Lower lobe of right lung (tissue), 2 donors: ENCODE measurements at regions not wholly inside any gene's neighbourhood (a gene's known extent, or its start where the extent isn't known, plus 50 kb on each side); places are given as distances from the start of the nearest gene placed in this dataset.

ENCODE experiments used
- ATAC-seq, 2 donors: fragments of 200-7000 bp; cut with Tn5 transposase; one replicate each; pipeline ENCODE4 v1.9.1; 2020 to 2022; ENCODE audit warnings: mild to moderate bottlenecking in 2 of 2, moderate library complexity in 2 of 2
- DNase-seq: peaks from one replicate; pipeline ENCODE4 v3.0.0-alpha.2; 2020
- H3K27ac ChIP-seq: fragments of 200-600 bp; one replicate; pipeline ENCODE4 v1.8.0; 2022
- H3K27me3 ChIP-seq: fragments of 200-600 bp; one replicate; pipeline ENCODE4 v1.8.0; 2022; ENCODE audit warnings: low read depth
- H3K36me3 ChIP-seq: fragments of 200-600 bp; one replicate; pipeline ENCODE4 v1.8.0; 2022; ENCODE audit warnings: mild to moderate bottlenecking
- H3K4me1 ChIP-seq: fragments of 200-600 bp; one replicate; pipeline ENCODE4 v1.8.0; 2022
- H3K4me3 ChIP-seq: fragments of 200-600 bp; one replicate; pipeline ENCODE4 v1.8.0; 2022; ENCODE audit warnings: mild to moderate bottlenecking
- H3K9me3 ChIP-seq: fragments of 200-600 bp; one replicate; pipeline ENCODE4 v1.8.0; 2022
- intact Hi-C: fragments of 100-400 bp; cut with DNase I; formaldehyde crosslinking; loops from one replicate; pipeline ENCODE4 v1.11.0; 2022
- TF ChIP-seq, protein P1 (sequence below): fragments of 200-600 bp; IDR thresholded peaks from one replicate; pipeline ENCODE4 v1.8.0; 2022; ENCODE audit warnings: antibody characterized with exemption, mild to moderate bottlenecking
- donor health status: DM: no; HTN: yes; CAD: no; lungs with severe emphysema.

DNA sequence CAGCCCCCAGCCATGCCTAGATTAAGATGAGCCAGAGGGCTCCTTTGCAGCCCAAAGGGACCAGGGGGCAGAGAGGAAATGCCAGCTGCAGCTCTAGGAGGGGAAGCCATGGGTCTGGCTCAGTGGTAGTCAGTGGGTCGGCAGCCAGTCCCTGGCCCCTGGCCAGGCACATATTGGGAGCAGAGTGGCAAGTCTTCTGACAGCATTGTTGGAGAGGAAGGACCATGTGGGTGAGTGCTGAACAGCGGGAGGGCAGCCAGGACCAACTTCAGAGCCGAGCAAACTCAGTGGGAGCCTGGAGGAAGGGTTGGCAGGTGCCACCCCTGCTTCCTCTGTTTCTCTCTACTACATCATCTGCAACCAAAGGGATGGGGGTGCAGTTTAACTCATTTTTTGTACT, 140.5 kb upstream of the PELI1 start:
- TF ChIP-seq, protein P1, sequence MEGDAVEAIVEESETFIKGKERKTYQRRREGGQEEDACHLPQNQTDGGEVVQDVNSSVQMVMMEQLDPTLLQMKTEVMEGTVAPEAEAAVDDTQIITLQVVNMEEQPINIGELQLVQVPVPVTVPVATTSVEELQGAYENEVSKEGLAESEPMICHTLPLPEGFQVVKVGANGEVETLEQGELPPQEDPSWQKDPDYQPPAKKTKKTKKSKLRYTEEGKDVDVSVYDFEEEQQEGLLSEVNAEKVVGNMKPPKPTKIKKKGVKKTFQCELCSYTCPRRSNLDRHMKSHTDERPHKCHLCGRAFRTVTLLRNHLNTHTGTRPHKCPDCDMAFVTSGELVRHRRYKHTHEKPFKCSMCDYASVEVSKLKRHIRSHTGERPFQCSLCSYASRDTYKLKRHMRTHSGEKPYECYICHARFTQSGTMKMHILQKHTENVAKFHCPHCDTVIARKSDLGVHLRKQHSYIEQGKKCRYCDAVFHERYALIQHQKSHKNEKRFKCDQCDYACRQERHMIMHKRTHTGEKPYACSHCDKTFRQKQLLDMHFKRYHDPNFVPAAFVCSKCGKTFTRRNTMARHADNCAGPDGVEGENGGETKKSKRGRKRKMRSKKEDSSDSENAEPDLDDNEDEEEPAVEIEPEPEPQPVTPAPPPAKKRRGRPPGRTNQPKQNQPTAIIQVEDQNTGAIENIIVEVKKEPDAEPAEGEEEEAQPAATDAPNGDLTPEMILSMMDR: no peak
- DNase-seq: no peak
- H3K27me3 ChIP-seq: no peaks in the 10 kb centered on the region
- H3K4me1 ChIP-seq: peaks cover 19% of the 10 kb centered on the region
- H3K27ac ChIP-seq: no peak overlapping the region
- no peaks in the 10 kb centered on the region for H3K9me3 ChIP-seq
- no peak for ATAC-seq
- no peaks in the 10 kb centered on the region for H3K36me3 ChIP-seq
- H3K4me3 ChIP-seq: no peak overlapping the region
- intact Hi-C loops: no loop called here

GRCh38 chr2:64287202-64287740, 143.1 kb upstream of the PELI1 start:
- Histone ChIP-seq H3K4me1 (peaks cover 19% of the 10 kb centered on the region), H3K4me3 (no peak overlapping the region), H3K9me3 (no peaks in the 10 kb centered on the region), H3K27ac (no peak overlapping the region), H3K36me3 (no peaks in the 10 kb centered on the region), H3K27me3 (no peaks in the 10 kb centered on the region)
- DNase-seq (no peak), ATAC-seq (no peak)
- intact Hi-C loops: no loop called here
- TF ChIP-seq, protein P1: no peak

GRCh38 chr2:64288321-64289193, 144.3 kb upstream of the PELI1 start:
- Histone ChIP-seq H3K9me3 (no peaks in the 10 kb centered on the region), H3K4me1 (peaks cover 12% of the 10 kb centered on the region), H3K27ac (peak overlapping the region; percentile 25), H3K36me3 (no peaks in the 10 kb centered on the region), H3K4me3 (no peak overlapping the region), H3K27me3 (no peaks in the 10 kb centered on the region)
- DNase-seq: no peak
- intact Hi-C loops: no loop called here
- TF ChIP-seq, protein P1: no peak
- ATAC-seq: no peak

GRCh38 chr2:64289251-64289650, 145.0 kb upstream of the PELI1 start:
- H3K9me3 ChIP-seq: no peaks in the 10 kb centered on the region
- H3K27ac ChIP-seq: no peak overlapping the region
- intact Hi-C loops: no loop called here
- H3K36me3 ChIP-seq: no peaks in the 10 kb centered on the region
- H3K27me3 ChIP-seq: no peaks in the 10 kb centered on the region
- no peak overlapping the region for H3K4me3 ChIP-seq
- TF ChIP-seq, protein P1: no peak
- H3K4me1 ChIP-seq: peaks cover 6% of the 10 kb centered on the region
- DNase-seq (no peak), ATAC-seq (no peak)

GRCh38 chr2:64289737-64290136, 145.5 kb upstream of the PELI1 start:
- intact Hi-C loops: no loop called here
- H3K27me3 ChIP-seq: no peaks in the 10 kb centered on the region
- peaks cover 1% of the 10 kb centered on the region for H3K4me1 ChIP-seq
- H3K4me3 ChIP-seq: no peak overlapping the region
- no peak for ATAC-seq
- TF ChIP-seq, protein P1: no peak
- H3K36me3 ChIP-seq: no peaks in the 10 kb centered on the region
- no peaks in the 10 kb centered on the region for H3K9me3 ChIP-seq
- no peak for DNase-seq
- H3K27ac ChIP-seq: no peak overlapping the region
